ENCODE measurements at regions not wholly inside any gene's neighbourhood (a gene's known extent, or its start where the extent isn't known, plus 50 kb on each side); places are given as distances from the start of the nearest gene placed in this dataset.
"Not testable (repeated sequence)": the region's sequence is repeated elsewhere in the genome, so short reads cannot be mapped to it uniquely, and the experiment has no call there.

GRCh38 chr5:60041996-60042664 lies 148.6 kb upstream of the PDE4D start:
- not testable (repeated sequence) for TF ChIP-seq CTCF (IDR thresholded peaks at IDR 0.05); ZFX (IDR thresholded peaks at IDR 0.05; ENCODE audit: borderline replicate concordance)
